HG02938 (cell line): ENCODE measurements at regions not wholly inside any gene's neighbourhood (a gene's known extent, or its start where the extent isn't known, plus 50 kb on each side); places are given as distances from the start of the nearest gene placed in this dataset.

Source experiments
- ATAC-seq: cut with Tn5 transposase; IDR thresholded peaks from one replicate; pipeline ENCODE4 v1.9.1; 2021; ENCODE audit warnings: mild to moderate bottlenecking, moderate library complexity; ENCODE audit not compliant: unreplicated experiment

DNA sequence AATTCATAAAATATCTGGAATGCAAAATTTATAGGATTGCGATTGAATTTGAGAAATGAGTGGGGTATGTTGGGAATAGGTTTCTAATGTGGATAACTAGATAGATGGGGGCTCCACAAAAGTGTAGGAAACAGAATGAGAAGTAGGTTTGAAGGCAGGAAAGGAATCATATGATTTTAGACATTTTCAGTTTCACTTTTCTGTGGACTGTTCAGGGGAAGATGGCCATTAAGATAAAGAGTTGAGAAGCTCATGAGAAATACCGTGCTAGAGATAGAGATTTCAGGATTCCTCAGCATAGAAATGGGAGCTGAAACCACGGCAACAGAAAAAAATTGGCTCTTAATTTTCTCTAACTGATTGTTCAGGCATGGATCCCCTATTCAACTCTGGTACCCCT is 163.4 kb upstream of the CD180 start:
- ATAC-seq: no peak

DNA sequence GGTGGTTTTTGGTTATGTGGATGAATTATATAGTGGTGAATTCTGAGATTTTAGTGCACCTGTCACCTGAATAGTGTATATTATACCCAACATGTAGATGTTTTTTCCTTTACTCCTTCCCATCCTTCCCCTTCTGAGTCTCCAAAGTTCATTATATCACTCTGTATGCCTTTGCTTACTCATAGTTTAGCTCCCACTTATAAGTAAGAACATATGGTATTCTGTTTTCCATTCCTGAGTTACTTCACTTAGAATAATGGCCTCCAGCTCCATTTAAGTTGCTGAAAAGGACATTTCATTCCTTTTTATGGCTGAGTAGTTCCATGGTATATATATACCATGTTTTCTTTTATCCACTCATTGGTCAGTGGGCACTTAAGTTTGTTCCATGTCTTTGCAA is 161.6 kb upstream of the CD180 start:
- no peak for ATAC-seq

DNA sequence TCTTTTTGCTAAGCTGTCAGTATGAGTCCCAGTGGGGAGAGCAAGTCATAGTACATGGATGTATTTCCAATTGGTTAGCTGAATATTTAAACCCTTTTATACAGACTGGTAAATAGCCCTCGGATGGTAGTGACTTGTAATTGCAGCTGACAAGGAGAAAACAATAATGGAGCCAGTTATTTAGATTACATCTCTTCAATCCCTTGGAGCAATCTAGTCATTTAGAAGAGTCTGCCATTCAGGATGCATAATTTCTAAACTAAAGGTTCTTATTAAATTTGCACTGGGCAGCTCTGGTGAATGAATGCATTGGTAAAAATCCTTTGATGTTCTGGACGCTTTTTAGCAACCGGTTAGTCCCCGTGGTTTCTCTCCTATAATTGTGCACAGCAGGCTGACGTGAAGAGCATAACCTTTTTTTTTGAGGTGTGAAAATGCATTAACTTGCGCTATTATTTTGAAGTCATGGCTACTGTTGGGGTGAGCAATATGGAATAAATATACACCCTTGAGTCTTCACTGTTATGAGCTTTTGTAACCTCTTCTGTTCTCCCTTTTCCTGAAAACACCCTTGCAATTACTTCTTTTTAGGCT is 158.6 kb upstream of the CD180 start:
- no peak for ATAC-seq

DNA sequence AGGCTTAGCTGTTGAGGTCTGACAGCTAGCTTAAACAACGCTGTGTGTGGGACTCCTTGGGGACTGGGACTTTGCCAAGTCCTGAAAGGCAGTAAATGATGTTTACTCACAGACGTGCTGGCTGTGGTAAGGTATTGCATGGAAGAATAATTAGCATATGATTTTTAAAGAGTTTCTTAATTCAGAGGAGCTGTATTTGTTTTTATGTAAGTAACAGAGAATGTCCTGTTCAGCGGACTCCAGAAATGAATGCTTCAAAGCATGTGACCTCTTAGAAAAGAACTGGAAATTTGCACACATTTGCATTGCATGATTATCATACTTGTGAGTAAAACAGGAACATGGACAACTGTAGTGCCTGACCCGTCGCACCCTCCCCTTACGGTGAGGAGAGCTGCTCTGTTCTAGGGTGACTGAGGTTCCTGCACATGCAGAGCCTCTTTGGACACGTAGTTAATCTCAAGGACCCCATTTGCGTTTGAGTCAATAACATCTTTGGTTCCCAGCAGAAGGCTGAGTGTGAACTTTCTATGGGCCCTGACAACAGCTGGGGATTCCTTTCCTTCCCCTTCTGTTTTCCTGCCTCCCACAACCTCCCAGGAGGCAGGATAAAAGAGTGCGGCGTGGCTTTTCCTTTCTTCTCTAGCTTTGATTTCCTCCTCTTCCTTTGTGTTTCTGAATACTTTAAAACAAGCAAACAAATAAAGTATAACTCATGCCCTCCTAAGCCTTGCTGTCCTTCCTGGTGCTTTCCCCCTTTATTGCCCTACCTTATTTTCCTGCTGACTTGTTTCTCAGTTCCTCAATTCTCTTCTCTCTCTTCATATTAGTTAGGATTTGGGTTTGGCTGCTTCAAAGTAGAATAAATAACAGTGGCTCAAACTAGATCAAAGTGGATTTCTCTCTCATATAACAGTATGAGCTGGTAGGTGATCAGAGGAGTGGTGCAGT is 157.2 kb upstream of the CD180 start:
- no peak for ATAC-seq

DNA sequence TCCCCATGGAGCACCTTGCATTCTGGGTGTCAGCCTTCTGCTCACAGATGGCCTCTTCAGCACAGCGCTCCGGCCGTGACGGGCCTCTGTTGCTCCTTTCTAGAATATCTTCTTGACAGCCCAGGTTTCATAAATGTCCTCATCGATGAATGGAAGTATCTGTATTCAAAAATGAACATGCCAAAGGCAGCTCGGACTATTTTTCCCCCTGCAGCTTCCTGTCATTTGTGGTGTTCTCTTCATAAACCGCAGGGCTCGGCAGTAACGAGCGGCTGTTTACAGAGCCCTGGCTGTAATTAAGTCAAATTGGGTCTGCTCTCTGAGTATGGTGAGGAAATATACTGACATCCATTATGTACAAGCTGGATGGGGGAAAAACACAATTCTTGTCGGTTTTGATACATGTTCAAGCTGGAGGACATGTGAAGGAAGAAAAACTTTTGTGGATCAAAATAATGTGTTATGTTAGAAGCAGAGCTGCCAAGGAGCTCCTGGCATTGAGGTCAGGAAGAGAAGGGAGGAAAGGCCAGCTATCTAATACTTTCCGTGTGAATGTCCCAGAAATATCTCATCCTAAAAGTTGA is 154.1 kb upstream of the CD180 start:
- no peak for ATAC-seq

DNA sequence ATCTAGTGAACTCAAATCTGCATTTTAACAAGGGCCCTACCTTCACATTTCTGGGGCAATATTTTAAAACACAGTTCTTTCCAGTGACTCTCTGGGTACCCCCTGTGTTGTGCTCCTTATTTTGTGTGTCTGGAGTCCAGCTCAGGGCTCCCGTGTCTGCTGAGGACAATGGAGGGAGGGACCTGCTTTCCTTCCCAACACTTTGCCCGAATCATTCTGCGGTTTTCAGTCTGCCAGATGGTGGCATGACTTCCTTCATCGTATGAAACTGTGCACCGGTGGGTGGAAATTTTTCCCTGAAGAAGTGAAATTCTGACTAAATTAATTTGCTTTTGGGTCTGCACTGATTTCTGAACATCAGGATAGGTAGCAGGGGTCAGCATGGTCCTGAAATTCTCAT is 153.6 kb upstream of the CD180 start:
- ATAC-seq: no peak

DNA sequence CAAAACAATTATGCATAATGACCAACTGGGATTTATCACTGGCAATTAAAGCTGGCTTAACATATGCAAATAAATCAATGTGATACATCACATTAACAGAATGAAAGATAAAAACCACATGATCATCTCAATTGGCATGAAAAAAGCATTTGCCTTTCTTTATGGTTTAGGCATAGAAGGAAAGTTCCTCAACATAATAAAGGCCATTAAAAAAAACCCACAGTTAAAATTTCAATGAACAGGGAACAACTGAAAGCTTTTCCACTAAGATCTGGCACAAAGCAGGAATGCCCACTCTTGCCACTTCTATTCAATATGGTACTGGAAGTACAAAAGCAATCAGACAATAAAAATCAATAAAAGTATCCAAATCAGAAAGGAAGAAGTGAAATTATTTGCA is 151.2 kb upstream of the CD180 start:
- ATAC-seq: no peak

DNA sequence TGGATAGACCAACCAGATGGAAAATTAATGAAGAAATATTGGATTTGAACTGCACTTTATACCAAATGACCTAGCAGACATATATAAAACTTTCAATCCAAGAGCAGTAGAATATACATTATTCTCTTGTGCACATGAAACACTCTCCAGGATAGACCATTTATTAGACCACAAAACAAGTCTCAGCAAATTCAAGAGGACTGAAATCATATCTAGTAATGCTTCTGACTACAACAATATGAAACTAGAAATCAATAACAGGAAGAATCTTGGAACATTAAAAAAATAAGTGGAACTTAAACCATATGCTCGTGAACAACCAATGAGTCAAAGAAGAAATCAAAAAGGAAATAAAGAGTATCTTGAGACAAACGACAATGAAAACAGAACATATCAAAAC is 150.0 kb upstream of the CD180 start:
- ATAC-seq: no peak

DNA sequence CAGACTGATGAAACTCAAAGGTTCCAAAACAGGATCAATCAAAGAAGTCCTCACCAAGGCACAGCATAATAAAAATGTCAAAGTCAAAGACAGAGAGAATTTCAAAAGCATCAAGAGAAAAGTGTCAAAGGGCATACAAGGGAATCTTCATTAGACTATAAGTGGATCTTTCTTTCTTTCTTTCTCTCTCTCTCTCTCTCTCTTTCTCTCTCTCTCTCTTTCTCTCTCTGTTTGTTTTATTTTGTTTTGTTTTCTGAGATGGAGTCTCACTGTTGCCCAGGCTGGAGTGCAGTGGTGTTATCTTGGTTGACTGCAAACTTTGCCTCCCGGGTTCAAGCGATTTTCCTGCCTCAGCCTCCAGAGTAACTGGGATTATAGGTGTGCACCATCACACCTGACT is 148.3 kb upstream of the CD180 start:
- no peak for ATAC-seq

DNA sequence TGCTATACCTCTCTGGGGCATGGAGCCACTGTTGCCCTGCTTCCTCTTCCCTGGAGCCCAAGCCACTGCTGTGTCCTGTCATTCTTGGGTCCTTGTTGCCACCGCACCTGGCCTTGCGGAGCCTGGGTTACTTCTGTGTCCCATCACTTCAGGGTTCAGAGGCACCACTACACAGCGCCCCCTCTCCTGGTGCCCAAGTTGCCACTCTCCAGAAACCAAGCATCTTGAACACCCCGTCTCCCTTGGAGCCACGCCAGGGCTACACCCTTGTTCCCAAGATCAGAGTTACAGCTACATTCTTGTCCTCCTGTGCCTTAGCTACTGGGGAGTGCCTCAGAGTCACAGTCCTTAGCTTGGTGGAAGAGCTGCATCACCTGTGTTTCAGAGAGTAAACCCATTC is 147.2 kb upstream of the CD180 start:
- ATAC-seq: no peak

DNA sequence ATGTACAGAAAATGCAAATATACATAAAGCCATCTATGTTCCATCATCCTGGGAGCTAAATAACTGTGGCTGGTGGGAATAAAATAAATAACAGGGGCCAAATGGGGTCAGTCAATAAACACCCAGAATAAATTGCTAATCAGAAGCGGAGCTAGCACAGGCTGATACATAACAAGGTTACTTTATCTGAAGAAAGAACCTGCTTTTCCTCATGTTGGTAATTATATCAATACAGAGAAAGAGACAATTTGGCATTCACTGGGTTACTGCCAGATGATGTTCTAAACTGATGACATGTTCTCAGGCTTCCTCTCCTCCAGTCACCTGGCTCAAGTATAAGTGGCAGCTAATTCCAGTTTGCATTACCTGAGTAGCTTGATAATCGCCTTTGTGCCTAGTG is 144.9 kb upstream of the CD180 start:
- ATAC-seq: no peak

DNA sequence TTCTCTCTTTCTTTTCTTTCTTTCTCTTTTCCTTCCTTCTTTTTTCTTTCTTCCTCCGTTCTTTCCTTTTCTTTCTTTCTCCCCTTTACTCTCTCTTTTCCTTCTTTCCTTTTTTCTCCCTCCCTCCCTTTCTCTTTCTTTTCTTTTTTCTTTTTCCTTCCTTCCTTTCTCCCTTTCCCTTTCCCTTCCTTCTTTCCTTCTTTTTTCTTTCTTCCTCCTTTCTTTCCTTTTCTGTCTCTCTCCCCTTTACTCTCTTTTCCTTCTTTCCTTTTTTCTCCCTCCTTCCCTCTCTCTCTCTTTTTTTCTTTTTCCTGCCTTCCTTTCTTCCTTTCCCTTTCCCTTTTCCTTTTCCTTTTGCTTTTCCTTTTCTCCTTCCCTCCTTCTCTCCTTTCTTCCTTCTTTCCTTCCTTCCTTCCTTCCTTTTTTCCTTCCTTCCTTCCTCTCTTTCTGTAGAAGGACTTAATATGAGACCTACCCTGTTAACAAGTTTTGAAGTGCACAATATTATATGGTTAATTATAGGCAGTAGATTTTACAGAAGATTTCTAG is 142.7 kb upstream of the CD180 start:
- ATAC-seq: no peak

DNA sequence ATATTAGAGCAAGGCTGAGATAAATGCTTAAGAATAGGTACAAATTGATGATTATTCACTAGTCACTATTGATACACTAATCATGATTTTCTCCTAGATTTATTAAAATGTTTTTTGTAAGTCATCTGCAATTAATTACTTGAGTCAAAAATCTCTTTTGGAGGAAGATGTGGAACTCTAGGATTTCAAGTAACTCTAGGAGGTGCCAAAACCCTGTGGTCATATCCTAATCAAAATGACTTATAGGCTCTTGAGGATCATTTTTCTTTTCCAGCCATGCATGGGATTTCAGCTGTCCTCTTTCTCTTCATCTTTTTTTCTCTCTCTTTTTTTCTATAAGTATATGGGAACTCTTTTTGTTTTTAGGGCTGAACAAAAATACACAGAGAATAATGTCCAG is 141.8 kb upstream of the CD180 start:
- no peak for ATAC-seq

DNA sequence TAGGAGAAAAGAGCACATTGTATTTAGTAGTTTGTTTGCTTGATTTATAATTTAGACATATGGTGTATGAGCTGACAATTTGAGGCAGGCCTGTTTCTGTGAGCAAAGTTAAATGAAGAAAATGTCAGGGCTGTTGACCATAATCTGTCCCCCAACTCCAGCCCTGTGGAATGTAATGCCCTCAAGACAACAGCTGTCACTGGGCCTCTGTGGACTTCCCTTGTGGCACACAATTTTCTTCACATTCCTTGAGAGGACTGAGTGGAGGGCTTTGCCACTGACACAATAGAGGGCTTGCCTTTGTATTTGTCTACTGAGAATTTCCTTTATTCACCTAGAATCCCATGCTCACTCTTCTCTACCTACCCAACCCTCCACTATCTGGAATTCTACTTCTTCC is 141.2 kb upstream of the CD180 start:
- no peak for ATAC-seq

DNA sequence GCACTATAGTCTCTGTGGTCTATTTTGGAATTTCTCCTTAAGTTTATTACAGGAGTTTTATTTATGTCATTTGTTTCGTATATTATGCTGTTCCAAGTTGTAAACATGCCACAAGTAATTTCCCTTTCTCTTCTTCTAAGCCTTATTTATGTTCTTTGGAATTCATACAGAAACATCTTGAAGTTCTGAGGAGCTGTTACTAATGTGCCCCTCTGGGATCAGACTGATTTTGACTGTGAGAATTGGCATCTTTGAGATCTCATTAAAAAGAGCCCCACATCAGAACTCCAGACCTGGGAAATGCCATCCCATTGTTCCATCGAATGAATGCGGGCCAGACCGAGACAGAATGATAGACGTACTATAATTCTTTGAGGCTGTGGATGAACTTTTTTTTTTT is 138.8 kb upstream of the CD180 start:
- no peak for ATAC-seq

DNA sequence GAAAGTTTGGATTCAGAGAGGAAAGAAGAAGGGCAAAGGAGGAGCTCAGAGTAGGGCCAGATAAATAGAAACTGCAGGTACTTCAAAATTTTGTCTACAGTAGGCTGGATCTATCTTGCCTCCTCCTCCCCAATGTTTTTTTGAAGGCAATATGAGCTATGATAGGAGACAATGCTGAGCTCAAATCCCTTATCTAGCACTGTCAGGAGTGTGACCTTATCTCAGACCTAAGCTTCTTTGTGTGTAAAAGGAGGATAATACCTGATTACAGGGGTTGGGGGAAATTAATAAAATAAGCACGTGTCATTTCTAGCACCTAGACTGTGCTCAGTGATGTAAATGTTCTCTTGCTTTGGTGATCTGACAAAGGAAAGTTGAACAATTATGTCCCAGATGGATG is 137.8 kb upstream of the CD180 start:
- ATAC-seq: no peak

DNA sequence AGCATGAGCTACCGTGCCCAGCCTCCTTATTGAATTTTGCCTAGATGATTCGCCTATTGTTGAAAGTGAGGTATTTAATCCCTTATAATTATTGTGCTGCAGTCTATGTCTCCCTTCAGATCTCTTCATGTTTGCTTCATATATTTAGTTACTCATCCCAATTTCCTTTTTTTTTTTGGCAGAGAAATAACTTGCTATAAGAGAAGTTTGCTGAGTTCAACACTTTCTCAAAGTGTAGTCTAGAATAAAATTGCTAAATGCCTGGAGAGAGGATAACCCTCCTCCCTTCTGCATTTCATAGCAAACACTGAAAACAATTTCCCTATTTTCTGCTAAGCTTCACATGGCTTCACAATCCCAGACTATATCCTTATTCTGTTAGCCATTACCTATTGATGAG is 136.6 kb upstream of the CD180 start:
- no peak for ATAC-seq

DNA sequence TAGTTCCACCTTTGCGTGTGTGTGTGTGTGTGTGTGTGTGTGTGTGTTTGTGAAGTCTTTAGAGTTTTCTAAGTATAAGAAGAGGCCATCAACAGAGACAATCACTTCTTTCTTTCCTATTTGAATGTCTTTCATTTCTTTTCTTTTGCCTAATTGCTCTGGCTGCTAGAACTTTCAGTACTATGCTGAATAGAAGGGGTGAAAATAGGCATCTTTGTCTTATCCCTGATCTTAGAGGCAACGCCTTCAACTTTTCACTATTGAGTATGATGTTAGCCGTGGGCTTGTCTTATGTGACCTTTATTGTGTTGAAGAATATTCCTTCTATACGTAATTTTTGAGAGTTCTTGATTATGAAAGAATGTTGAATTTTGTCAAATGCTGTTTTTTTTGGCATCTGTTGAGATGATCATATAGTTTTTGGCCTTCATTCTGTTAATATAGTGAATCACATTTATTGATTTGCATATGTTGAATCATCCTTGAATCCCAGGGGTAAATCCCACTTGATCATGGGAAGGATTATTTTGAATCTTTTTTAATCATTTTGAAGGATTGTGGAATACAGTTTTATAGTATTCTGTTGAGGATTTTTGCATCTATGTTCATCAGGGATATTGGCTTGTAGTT is 134.8 kb upstream of the CD180 start:
- no peak for ATAC-seq

DNA sequence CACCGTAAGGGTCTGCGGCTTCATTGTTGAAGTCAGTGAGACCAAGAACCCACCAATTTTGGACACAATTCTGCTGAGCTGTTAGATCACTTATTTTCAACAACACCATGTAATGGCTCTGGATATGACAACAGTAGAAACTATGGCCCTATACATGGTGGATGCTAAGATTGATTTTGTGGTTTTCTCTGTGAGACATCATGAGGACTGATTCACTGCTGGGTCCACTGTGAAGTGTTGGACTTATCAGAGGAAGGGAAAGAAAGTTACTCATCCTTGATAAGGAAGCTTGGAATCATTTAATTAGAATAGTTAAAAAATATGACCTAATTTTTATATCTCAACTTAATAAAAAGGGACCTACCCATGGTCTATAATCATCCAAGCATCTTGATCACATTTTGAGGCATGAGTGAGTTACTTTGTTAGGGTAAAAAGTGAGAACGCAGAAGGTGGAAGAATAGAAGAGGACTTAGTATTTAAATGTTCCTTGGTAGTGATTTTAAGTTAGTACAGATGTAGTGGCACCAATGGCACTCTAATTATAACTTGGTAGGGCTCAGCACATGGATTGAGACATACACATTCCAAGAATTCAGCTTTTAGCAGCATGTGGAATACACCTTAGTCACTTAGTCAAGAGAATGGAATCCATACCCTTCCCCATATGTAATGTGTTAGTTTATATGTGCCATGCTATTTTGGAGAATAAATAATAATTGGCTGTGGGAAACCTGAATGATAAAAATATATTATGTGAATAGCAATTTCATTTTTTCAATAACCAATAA is 123.5 kb upstream of the CD180 start:
- no peak for ATAC-seq

DNA sequence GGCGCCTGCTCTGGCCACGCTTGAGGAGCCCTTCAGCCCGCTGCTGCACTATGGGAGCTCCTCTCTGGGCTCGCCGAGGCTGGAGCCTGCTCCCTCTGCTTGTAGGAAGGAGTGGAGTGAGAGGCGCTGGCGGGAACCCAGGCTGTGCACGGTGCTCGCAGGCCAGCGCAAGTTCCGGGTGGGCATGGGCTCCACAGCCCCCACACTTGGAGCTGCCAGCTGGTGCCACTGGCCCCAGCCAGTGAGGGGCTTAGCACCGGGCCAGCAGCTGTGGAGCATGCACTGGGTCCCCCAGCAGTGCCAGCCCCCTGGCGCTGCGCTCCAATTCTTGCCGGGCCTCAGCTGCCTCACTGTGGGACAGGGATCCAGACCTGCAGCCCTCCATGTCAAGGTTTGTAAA is 122.1 kb upstream of the CD180 start:
- no peak for ATAC-seq

DNA sequence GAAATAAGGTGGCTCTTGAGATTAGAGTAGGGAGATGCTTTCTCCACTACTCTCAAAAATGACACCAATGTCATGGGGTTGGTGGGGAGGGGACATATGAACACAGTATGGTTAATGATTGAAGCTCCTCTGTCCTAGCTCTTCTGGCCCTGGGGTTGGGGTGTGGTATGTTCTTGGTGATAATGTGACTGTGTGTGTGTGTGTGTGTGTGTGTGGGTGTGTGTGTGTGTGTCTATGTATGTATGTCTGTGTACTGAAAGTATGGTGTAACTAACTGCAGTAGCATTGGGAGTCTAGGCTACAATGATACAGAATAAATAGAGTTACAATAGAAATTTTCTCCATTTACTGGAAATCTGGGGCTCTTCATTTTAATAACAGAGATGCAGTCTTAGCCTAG is 121.0 kb upstream of the CD180 start:
- no peak for ATAC-seq
